Testis (tissue), 2 donors: ENCODE measurements at regions not wholly inside any gene's neighbourhood (a gene's known extent, or its start where the extent isn't known, plus 50 kb on each side); places are given as distances from the start of the nearest gene placed in this dataset.

ENCODE experiments used
- CTCF ChIP-seq, 3 experiments: fragments of 450-650 bp in 2 of 3; fragments of 200-600 bp in 1 of 3; sonication (generic) in 1 of 3; IDR thresholded peaks; one replicate each; pipeline ENCODE4 v1.5.1; 2016 to 2019; ENCODE audit warnings: antibody characterized with exemption in 3 of 3, mild to moderate bottlenecking in 2 of 3, moderate library complexity in 1 of 3
- POLR2A ChIP-seq: fragments of 450-650 bp; IDR thresholded peaks from one replicate; pipeline ENCODE4 v1.6.1; 2017; ENCODE audit warnings: antibody characterized with exemption, mild to moderate bottlenecking, moderate library complexity

GRCh38 chr5:17151686-17152085 lies 65.7 kb upstream of the BASP1 start:
- TF ChIP-seq CTCF (IDR thresholded peaks at IDR 0.05) (no peak), POLR2A (no peak)
